ENCODE measurements at regions not wholly inside any gene's neighbourhood (a gene's known extent, or its start where the extent isn't known, plus 50 kb on each side); places are given as distances from the start of the nearest gene placed in this dataset.

DNA sequence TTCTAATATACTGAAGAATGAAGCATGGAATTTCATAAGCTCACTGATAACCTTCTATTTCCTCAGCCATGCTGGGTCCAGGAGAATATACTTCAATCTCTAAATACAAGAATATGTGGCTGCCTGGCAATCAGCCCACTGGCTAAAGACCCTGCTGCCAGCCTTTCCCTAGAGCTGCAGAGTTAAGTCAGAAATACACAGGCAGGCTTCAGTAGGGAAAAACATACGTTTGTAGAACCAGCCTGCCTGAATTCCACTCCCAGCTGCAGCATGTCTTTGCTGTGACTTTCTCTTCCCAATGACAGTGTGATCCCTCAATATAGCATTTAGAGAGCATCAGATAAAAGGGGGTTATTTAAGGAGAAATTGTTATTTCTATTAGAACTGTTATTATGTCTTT, 289.1 kb downstream of the PCDH19 start:
- DNase-seq = no peak

DNA sequence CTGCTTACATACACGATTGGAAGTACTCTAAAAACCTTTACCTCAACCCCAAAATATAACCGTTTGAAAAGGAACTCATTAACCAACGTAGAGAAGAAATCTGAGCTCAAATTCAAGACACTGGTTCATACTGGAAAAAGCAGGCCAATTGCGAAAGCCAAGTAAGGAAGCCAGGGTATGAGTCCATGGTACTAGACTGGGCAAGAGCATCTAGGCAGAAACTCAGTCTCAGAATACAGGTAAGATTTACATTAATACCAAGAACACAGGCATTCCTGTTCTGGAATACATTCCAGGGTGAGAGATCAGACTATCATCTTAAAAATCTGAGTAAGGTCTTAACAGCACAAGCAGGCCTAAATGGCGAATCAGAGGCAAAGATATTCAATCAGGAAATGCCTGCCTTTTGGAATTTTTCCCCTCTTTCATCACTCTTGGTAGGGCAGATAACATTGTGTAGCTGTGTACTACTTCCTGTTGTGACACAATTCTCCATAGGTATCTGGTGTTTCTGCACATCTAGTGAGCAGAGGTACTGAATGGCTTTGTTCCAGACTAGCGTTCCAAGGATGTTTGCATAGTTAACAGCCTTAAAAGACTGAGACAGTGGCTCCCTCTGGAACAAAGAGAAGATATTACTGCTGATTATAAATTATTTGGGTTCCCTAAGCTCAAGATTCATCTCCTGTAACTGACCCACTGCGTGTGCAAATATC, 311.3 kb downstream of the PCDH19 start:
- DNase-seq = peak; percentile 0

DNA sequence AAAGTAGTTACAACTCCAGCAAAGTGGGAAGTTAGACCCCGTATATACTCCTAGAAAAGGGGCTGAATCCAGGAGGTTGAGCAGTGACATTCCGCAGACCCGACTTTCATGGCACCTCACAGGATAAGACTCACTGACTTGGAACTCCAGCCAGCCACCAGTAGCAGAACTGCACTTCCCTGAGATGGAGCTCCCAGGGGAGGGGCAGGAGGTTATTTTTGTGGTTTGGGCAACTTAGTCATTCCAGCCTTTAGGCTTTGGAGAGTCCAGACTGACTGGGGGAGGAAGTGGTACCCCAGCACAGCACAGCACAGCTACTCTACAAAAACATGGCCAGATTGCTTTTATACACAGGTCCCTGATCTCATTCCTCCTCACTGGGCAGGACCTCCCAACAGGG, 319.1 kb downstream of the PCDH19 start:
- DNase-seq = peak; percentile 6

DNA sequence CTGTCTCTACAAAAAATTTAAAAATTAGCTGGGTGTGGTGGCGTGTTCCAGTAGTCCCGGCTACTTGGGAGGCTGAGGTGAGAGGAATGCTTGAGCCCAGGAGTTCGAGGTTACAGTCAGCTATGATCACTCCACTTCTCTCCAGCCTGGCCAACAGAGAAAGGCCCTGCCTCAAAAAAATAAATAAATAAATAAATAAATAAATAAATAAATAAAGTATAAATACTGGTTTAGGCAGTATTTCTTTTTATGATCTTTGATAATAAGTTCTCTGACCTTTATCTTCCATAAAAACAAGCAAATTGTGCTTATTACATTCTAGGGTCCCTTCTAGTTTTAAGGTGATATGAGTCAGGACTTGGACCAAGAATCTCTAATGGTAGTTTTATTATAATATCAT, 320.3 kb downstream of the PCDH19 start:
- no peak for DNase-seq

DNA sequence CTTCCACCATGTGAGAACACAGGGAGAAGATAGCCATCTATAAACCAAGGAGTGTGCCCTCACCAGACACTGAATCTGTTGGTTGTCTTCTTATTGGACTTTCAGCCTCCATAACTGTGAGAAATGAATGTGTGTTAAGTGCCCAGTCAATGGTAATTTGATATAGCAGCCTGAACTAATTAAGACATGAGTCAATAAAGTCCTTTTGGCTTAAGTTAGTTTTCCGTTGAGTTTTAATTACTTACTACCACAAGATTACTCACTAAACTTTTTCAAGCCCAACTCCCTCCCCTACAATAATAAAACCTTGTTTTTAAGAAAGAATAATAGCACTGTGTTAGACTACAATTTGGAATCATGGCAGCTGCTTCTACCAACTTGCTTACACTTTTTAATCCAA, 324.2 kb downstream of the PCDH19 start:
- DNase-seq = no peak

DNA sequence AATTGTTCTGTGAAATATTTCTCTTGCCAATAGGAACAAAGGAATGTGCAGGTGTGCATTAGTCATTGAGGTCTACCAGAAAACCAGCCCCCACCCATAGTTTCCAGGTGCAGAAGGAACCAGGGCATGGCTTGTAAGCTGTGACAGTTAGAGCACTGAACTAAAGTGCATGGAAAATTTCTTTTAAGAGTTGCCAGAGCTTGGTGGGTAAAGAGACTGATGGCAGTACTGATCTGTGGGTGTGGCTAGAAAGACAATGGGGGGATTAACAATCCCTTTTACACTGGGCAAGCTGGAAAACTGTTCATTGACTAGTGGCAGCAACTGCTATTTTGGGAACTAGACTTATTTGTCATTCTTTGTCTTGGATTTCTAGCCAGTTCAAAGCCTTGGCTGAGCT, 326.9 kb downstream of the PCDH19 start:
- DNase-seq = no peak

DNA sequence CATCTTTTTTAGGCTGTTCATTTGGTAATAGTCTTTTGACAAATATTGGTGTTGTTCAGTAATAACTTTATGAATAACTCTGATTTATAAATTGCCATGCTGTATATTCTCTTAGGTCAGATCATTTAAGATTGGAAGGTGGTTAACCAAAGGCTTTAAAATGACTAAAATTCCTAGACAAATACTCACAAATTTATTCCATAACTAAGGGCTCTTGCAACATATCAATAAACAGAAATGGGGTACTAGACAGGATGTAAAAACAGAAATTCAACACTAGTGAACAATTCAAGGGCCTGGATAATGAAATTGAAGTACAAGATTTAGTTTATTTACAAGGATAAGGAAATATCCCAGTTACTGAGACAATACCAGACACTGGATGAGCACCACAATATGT, 328.6 kb downstream of the PCDH19 start:
- DNase-seq = no peak

DNA sequence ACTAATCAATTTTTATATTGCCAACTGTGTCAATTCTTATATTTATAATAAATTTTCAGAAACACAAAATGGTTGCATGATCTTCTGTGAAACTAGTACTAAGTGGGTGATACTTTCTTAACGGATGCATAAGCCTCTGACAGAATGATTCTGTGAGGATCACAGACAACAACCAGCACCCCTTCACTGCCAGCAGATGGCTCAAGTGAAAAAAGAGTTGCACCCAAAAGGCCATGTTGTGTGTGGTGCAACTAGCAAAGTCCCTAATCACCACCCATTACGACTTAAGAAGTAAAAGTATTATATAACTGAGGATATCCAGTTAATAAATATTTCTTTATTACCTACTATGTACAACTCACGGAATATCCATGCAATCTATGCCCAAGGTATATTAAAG, 334.0 kb downstream of the PCDH19 start:
- DNase-seq = no peak

DNA sequence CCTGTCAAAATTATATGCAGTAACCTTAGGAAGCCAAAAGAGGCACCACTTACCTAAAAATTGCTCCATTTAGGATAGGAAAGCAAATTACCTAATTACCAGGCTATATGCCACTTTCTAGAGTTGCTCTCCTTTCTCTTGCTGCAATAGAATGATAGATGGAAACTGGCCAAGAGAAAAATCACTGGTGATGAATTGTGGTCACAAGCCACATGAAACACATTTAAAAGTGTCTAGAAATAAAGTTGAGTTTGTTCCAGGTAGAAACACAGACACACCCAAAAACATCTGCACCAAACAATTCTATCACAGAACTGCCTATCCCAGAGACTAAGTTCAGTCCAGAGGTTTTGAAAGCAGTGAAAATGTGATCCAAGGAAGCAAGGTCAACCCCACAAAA, 337.7 kb downstream of the PCDH19 start:
- no peak for DNase-seq

DNA sequence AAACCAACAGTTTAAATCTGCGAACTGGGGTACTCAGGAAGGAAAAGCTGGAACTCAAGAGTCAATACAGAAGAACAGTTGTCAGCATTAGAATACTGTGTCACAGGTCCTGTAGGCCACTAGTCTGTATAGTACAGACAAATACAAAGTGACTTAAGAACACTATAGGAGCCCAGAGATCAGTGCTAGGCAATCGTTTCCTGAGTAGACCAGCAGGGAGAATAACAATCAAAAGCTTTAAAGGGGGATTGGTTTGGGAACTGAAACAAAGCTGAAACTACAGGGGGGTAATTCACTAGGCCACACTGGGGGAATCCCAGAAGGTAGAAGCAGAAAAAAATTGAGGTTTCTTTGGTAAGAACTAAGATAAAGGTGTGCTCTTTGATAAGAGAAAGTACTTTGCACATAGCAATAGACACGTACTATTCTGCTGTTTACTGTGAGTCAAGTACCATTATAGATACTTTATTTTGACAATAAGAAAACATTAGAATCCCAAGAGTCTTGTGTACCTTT, 339.7 kb downstream of the PCDH19 start:
- DNase-seq = no peak

DNA sequence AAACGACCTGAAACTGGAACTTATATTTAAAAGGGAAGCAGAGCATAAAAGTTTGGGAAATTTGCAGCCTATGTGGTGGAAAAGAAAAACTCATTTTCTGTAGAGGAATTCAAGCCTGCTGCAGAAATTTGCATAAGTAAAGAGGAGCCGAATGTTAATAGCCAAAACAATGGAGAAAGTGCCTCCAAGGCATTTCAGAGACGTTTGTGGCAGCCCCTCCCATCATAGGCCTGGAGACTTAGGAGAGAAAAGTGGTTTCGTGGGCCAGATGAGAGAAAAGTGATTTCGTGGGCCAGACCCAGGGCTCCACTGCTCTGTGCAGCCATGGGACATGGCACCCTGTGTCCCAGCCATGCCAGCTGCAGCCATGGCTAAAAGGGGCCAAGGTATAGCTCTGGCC, 361.9 kb downstream of the PCDH19 start:
- DNase-seq = no peak
